Endothelial cell of umbilical vein (primary cell): ENCODE measurements at regions not wholly inside any gene's neighbourhood (a gene's known extent, or its start where the extent isn't known, plus 50 kb on each side); places are given as distances from the start of the nearest gene placed in this dataset.

Source experiments
- BruUV-seq: library from RNA; stranded (reverse); fragments of 400-500 nt; replicated peaks from 2 replicates; lab custom pipeline; 2021; lab: Mats Ljungman, UMichigan
- CTCF ChIA-PET: fragments of 300-600, 350-600 bp; sonication (Branson Sonifier 250); formaldehyde crosslinking; loops from one replicate; lab custom pipeline; 2021; ENCODE audit warnings: antibody characterized with exemption, inconsistent platforms; lab: Charles Lee
- POLR2A ChIA-PET: fragments of 300-600, 350-600 bp; sonication (Branson Sonifier 250); formaldehyde crosslinking; loops from one replicate; lab custom pipeline; 2021; ENCODE audit warnings: antibody characterized with exemption, inconsistent platforms; lab: Charles Lee
- DNase-seq: peaks from one replicate; pipeline ENCODE4 v3.0.0-alpha.2; 2011; ENCODE audit warnings: low read depth, low spot score
- FAIRE-seq: peaks from 2 replicates; lab custom pipeline; 2011; peaks lifted over from hg19 to GRCh38; lab: Jason Lieb, UNC
- H2AFZ ChIP-seq: 2 replicates; pipeline ENCODE4 v1.6.0; 2012; ENCODE audit warnings: low read depth, low read length, control low read depth, inconsistent platforms
- H3K27ac ChIP-seq: 2 replicates; pipeline ENCODE4 v1.5.1; 2011; ENCODE audit warnings: low read depth, mild to moderate bottlenecking, control low read depth, low read length, moderate library complexity; ENCODE audit not compliant: insufficient read depth
- H3K27me3 ChIP-seq, 2 experiments: 2 replicates each; pipeline versions ENCODE4 v1.6.0 to v1.6.1; 2011; ENCODE audit warnings: low read length in 2 of 2, mixed read lengths in 1 of 2; ENCODE audit not compliant: control insufficient read depth in 2 of 2, insufficient read depth in 2 of 2
- H3K36me3 ChIP-seq, 2 experiments: 2 replicates in 1 of 2; 3 replicates in 1 of 2; pipeline ENCODE4 v1.5.1; 2011; ENCODE audit warnings: low read length in 2 of 2, mild to moderate bottlenecking in 1 of 2, moderate library complexity in 1 of 2; ENCODE audit not compliant: control insufficient read depth in 2 of 2, insufficient read depth in 2 of 2; ENCODE audit errors: extremely low read depth in 1 of 2
- H3K4me1 ChIP-seq: 3 replicates; pipeline ENCODE4 v1.5.1; 2011; ENCODE audit warnings: mild to moderate bottlenecking, low read length; ENCODE audit not compliant: control insufficient read depth, insufficient read depth; ENCODE audit errors: extremely low read depth
- H3K4me2 ChIP-seq: 2 replicates; pipeline ENCODE4 v1.6.1; 2011; ENCODE audit warnings: low read length, control low read depth, mixed read lengths; ENCODE audit not compliant: insufficient read depth
- H3K4me3 ChIP-seq, 3 experiments: fragments of 200-600 bp in 1 of 3; sonication (generic), shearing (Covaris generic) in 1 of 3; replicated peaks in 1 of 3; 2 replicates each; pipeline ENCODE4 v1.5.1; 2011 to 2016; ENCODE audit warnings: control low read depth in 3 of 3, low read length in 3 of 3, mild to moderate bottlenecking in 2 of 3, inconsistent platforms in 1 of 3, low read depth in 1 of 3, moderate library complexity in 1 of 3; ENCODE audit not compliant: insufficient read depth in 1 of 3
- H3K79me2 ChIP-seq: 2 replicates; pipeline ENCODE4 v1.6.0; 2012; ENCODE audit warnings: low read length, inconsistent platforms; ENCODE audit not compliant: control insufficient read depth, insufficient read depth
- H3K9ac ChIP-seq: replicated peaks from 2 replicates; pipeline ENCODE3; 2011; ENCODE audit warnings: low read length, control low read depth; ENCODE audit not compliant: insufficient read depth; ENCODE audit errors: extremely low read depth
- H3K9me1 ChIP-seq: replicated peaks from 3 replicates; pipeline ENCODE4 v1.6.0; 2011; ENCODE audit warnings: mild to moderate bottlenecking, low read length; ENCODE audit not compliant: control insufficient read depth, insufficient read depth; ENCODE audit errors: extremely low read depth
- H3K9me3 ChIP-seq: replicated peaks from 2 replicates; pipeline ENCODE4 v1.5.1; 2012; ENCODE audit warnings: low read length, inconsistent platforms; ENCODE audit not compliant: control insufficient read depth, insufficient read depth
- H4K20me1 ChIP-seq: replicated peaks from 2 replicates; pipeline ENCODE3; 2011; ENCODE audit warnings: mild to moderate bottlenecking, low read length; ENCODE audit not compliant: control insufficient read depth, insufficient read depth; ENCODE audit errors: extremely low read depth
- EZH2 ChIP-seq: IDR thresholded peaks from 2 replicates; pipeline ENCODE4 v1.6.1; 2012; ENCODE audit warnings: borderline replicate concordance, low read depth, mild to moderate bottlenecking, moderate library complexity, low read length, inconsistent platforms; ENCODE audit not compliant: severe bottlenecking
- FOS ChIP-seq: IDR thresholded peaks from 2 replicates; pipeline ENCODE4 v1.6.1; 2011; ENCODE audit warnings: mild to moderate bottlenecking, low read length, moderate library complexity, borderline replicate concordance; ENCODE audit not compliant: insufficient read depth
- GATA2 ChIP-seq: IDR thresholded peaks from 2 replicates; pipeline ENCODE4 v1.7.0; 2011; ENCODE audit warnings: low read depth, mild to moderate bottlenecking, moderate library complexity, mixed read lengths, low read length; ENCODE audit not compliant: insufficient read length, insufficient read depth
- JUN ChIP-seq: IDR thresholded peaks from 2 replicates; pipeline ENCODE4 v1.6.1; 2011; ENCODE audit warnings: borderline replicate concordance, low read depth; ENCODE audit not compliant: insufficient read length, insufficient read depth
- dilution Hi-C: fragments of 300-500 bp; cut with MboI; formaldehyde crosslinking; loops from one replicate; pipeline ENCODE4 v1.15.0; 2019; ENCODE audit warnings: low sequenced_read_pairs; ENCODE audit not compliant: extremely low pct_ligation_motif_present
- intact Hi-C: fragments of 100-400 bp; cut with micrococcal nuclease; formaldehyde crosslinking; loops from one replicate; pipeline ENCODE4 v1.10.0; 2022
- TF ChIP-seq, protein P1 (sequence below), 2 donors: IDR thresholded peaks; 1 replicate in 1 of 2; 2 replicates in 1 of 2; pipeline ENCODE4 v1.5.1; 2011; ENCODE audit warnings: low read length in 2 of 2, mild to moderate bottlenecking in 2 of 2, moderate library complexity in 2 of 2, control low read depth in 1 of 2, inconsistent platforms in 1 of 2, low read depth in 1 of 2; ENCODE audit not compliant: insufficient read depth in 1 of 2; ENCODE audit errors: extremely low read depth in 1 of 2

DNA sequence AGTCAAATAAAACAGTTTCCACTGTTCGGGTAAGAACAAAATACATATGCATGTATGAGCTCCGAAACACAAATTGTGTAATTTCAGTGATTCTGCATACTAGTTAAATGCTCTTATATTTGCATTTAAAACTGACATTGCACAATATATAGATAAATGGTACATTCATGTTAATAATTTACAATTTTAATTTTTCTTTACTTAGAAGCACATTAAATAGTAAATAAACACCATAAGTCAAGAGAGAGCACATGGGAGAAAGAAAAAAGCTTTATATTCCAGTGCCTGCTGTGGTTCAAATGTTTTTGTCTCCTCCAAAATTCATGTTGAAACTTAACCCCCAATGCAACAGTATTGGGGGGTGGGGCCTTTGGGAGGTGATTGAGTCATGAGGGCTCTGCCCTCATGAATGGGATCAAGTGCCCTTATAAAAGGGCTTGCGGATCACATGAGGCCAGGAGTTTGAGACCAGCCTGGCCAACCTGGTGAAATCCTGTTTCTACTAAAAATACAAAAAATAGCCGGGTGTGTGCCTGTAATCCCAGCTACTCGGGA, 322.9 kb downstream of the BCOR start:
- Histone ChIP-seq H3K4me3 (no peak overlapping the region), H3K79me2 (no peaks in the 10 kb centered on the region), H3K9me3 (no peaks in the 10 kb centered on the region), H3K9ac (no peak overlapping the region), H3K27me3 (no peaks in the 10 kb centered on the region), H3K36me3 (no peaks in the 10 kb centered on the region), H3K4me1 (peaks cover 4% of the 10 kb centered on the region), H3K9me1 (no peaks in the 10 kb centered on the region), H2AFZ (no peak overlapping the region), H3K4me2 (peak overlapping the region; percentile 31), H3K27ac (no peak overlapping the region), H4K20me1 (no peaks in the 10 kb centered on the region)
- intact Hi-C loops (loop anchor here (2.0 kb wide), 1 partner anchor 34 kb away; no protein-coding TSS in a partner anchor), dilution Hi-C loops (no loop called here)
- TF ChIP-seq, protein P1, sequence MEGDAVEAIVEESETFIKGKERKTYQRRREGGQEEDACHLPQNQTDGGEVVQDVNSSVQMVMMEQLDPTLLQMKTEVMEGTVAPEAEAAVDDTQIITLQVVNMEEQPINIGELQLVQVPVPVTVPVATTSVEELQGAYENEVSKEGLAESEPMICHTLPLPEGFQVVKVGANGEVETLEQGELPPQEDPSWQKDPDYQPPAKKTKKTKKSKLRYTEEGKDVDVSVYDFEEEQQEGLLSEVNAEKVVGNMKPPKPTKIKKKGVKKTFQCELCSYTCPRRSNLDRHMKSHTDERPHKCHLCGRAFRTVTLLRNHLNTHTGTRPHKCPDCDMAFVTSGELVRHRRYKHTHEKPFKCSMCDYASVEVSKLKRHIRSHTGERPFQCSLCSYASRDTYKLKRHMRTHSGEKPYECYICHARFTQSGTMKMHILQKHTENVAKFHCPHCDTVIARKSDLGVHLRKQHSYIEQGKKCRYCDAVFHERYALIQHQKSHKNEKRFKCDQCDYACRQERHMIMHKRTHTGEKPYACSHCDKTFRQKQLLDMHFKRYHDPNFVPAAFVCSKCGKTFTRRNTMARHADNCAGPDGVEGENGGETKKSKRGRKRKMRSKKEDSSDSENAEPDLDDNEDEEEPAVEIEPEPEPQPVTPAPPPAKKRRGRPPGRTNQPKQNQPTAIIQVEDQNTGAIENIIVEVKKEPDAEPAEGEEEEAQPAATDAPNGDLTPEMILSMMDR (IDR thresholded peaks at IDR 0.05; ENCODE audit: extremely low read depth in 1 of 2, insufficient read depth in 1 of 2, low read depth in 1 of 2, low read length in 2 of 2): no peak
- no peak for TF ChIP-seq EZH2
- CTCF ChIA-PET: interaction anchor here (1.2 kb wide), 1 partner anchor 44 kb away, joined by 4 read pairs; no protein-coding TSS in a partner anchor
- BruUV-seq: no TSS peak
- POLR2A ChIA-PET: no interaction called here
- no peak for FAIRE-seq
- DNase-seq: no peak

DNA sequence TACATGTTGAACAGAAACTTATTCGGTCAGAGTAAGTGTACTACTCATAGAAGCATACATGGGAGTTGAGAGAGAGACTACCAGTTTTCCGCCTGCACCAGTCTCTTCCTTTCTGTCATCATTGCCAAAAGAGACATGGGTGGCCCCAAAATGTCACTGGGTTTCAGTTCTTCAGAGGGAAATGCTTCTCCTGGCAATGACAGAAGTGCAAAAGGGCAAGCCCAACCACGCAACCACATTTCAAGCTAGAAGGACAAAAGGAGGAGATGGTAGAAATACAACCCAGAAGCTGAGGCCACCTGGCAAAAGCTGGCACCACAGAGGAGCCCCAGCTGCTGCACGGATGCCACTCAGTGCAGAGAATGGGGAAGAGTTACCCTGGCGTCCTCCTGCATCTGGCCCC, 320.1 kb downstream of the BCOR start:
- BruUV-seq: no TSS peak
- CTCF ChIA-PET: no interaction called here
- dilution Hi-C loops: no loop called here
- TF ChIP-seq EZH2 (no peak), JUN (no peak), FOS (no peak), GATA2 (no peak)
- TF ChIP-seq, protein P1 (IDR thresholded peaks at IDR 0.05; ENCODE audit: extremely low read depth in 1 of 2, insufficient read depth in 1 of 2, low read depth in 1 of 2, low read length in 2 of 2): no peak
- intact Hi-C loops: no loop called here
- no peaks in the 10 kb centered on the region for H3K79me2 ChIP-seq
- H3K27ac ChIP-seq: no peak overlapping the region
- POLR2A ChIA-PET: no interaction called here
- H2AFZ ChIP-seq: no peak overlapping the region
- DNase-seq (no peak), FAIRE-seq (no peak)
- no peaks in the 10 kb centered on the region for H3K9me3 ChIP-seq
- H3K9me1 ChIP-seq: no peaks in the 10 kb centered on the region
- H3K27me3 ChIP-seq: no peaks in the 10 kb centered on the region
- no peak overlapping the region for H3K9ac ChIP-seq
- no peak overlapping the region for H3K4me3 ChIP-seq
- no peaks in the 10 kb centered on the region for H4K20me1 ChIP-seq
- H3K4me1 ChIP-seq: peaks cover 2% of the 10 kb centered on the region
- H3K36me3 ChIP-seq: no peaks in the 10 kb centered on the region
- H3K4me2 ChIP-seq: no peak overlapping the region
